WTC11 (cell line): ENCODE measurements at regions not wholly inside any gene's neighbourhood (a gene's known extent, or its start where the extent isn't known, plus 50 kb on each side); places are given as distances from the start of the nearest gene placed in this dataset.

Source experiments
- E2F4 ChIP-seq: sonication (generic); formaldehyde crosslinking; IDR thresholded peaks from 2 replicates; pipeline ENCODE4 v1.8.1; 2022; ENCODE audit warnings: low read depth, mild to moderate bottlenecking, moderate library complexity, missing genetic modification reagents, borderline replicate concordance
- ELF4 ChIP-seq: sonication (generic); formaldehyde crosslinking; IDR thresholded peaks from 2 replicates; pipeline ENCODE4 v1.8.1; 2022; ENCODE audit warnings: low read depth, mild to moderate bottlenecking, moderate library complexity, missing genetic modification reagents
- ESRRA ChIP-seq: sonication (generic); formaldehyde crosslinking; IDR thresholded peaks from 2 replicates; pipeline ENCODE4 v1.8.1; 2022; ENCODE audit warnings: mild to moderate bottlenecking, missing genetic modification reagents, borderline replicate concordance
- FOXP4 ChIP-seq: sonication (generic); formaldehyde crosslinking; IDR thresholded peaks from 2 replicates; pipeline ENCODE4 v1.8.0; 2022; ENCODE audit warnings: mild to moderate bottlenecking, missing genetic modification reagents
- MAX ChIP-seq: sonication (generic); formaldehyde crosslinking; IDR thresholded peaks from 2 replicates; pipeline ENCODE4 v1.8.0; 2022; ENCODE audit warnings: mild to moderate bottlenecking, missing genetic modification reagents
- SMAD4 ChIP-seq: sonication (generic); formaldehyde crosslinking; IDR thresholded peaks from 2 replicates; pipeline ENCODE4 v1.8.0; 2022; ENCODE audit warnings: mild to moderate bottlenecking, missing genetic modification reagents
- ZNF232 ChIP-seq: sonication (generic); formaldehyde crosslinking; IDR thresholded peaks from 2 replicates; pipeline ENCODE4 v1.8.0; 2022; ENCODE audit warnings: mild to moderate bottlenecking, missing genetic modification reagents
- ZNF423 ChIP-seq: fragments of 250-450 bp; sonication (Bioruptor Pico); IDR thresholded peaks from 2 replicates; pipeline ENCODE4 v2.1.2; 2022; ENCODE audit warnings: mild to moderate bottlenecking, moderate library complexity
- TF ChIP-seq, protein P1 (sequence below): fragments of 200-600 bp; IDR thresholded peaks from 2 replicates; pipeline ENCODE4 v1.8.0; 2022; ENCODE audit warnings: antibody characterized with exemption
- TF ChIP-seq, protein P2 (sequence below): sonication (generic); formaldehyde crosslinking; IDR thresholded peaks from 2 replicates; pipeline ENCODE4 v1.8.1; 2023; ENCODE audit warnings: mild to moderate bottlenecking, missing genetic modification reagents, moderate library complexity

GRCh38 chr20:60845146-60845545, 406.9 kb upstream of the CDH4 start:
- TF ChIP-seq, protein P1, sequence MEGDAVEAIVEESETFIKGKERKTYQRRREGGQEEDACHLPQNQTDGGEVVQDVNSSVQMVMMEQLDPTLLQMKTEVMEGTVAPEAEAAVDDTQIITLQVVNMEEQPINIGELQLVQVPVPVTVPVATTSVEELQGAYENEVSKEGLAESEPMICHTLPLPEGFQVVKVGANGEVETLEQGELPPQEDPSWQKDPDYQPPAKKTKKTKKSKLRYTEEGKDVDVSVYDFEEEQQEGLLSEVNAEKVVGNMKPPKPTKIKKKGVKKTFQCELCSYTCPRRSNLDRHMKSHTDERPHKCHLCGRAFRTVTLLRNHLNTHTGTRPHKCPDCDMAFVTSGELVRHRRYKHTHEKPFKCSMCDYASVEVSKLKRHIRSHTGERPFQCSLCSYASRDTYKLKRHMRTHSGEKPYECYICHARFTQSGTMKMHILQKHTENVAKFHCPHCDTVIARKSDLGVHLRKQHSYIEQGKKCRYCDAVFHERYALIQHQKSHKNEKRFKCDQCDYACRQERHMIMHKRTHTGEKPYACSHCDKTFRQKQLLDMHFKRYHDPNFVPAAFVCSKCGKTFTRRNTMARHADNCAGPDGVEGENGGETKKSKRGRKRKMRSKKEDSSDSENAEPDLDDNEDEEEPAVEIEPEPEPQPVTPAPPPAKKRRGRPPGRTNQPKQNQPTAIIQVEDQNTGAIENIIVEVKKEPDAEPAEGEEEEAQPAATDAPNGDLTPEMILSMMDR = no peak
- TF ChIP-seq E2F4 (CRISPR knock-in tag) = no peak
- TF ChIP-seq, protein P2, sequence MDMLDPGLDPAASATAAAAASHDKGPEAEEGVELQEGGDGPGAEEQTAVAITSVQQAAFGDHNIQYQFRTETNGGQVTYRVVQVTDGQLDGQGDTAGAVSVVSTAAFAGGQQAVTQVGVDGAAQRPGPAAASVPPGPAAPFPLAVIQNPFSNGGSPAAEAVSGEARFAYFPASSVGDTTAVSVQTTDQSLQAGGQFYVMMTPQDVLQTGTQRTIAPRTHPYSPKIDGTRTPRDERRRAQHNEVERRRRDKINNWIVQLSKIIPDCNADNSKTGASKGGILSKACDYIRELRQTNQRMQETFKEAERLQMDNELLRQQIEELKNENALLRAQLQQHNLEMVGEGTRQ (CRISPR knock-in tag) = no peak
- no peak for TF ChIP-seq ELF4
- no peak for TF ChIP-seq ZNF423 (CRISPR knock-in tag)
- no peak for TF ChIP-seq MAX (CRISPR knock-in tag)
- no peak for TF ChIP-seq SMAD4 (CRISPR knock-in tag)
- no peak for TF ChIP-seq FOXP4 (CRISPR knock-in tag)
- no peak for TF ChIP-seq ZNF232 (CRISPR knock-in tag)
- TF ChIP-seq ESRRA = no peak
